ENCODE measurements at regions not wholly inside any gene's neighbourhood (a gene's known extent, or its start where the extent isn't known, plus 50 kb on each side); places are given as distances from the start of the nearest gene placed in this dataset.

DNA sequence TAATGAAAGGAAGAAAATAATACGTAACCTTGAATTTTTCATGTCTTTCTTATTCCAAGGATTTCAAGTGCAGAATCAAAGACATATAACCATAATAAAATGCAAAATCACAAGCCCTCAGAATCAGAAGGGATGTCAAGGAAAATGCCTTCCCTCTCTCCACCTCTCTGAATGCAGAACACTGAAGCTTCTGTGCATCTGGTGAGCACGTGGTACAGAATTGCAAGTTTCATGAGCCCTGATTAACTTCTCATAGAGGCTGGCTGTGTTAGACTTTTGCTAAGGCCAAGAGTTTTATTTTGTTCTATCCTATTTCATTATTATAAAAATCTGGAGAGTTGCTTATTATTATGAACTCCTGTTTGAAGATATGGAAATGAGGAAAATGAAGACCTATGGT, 533.7 kb upstream of the POM121L12 start:
- DNase-seq (ENCODE audit: low read depth): no peak

DNA sequence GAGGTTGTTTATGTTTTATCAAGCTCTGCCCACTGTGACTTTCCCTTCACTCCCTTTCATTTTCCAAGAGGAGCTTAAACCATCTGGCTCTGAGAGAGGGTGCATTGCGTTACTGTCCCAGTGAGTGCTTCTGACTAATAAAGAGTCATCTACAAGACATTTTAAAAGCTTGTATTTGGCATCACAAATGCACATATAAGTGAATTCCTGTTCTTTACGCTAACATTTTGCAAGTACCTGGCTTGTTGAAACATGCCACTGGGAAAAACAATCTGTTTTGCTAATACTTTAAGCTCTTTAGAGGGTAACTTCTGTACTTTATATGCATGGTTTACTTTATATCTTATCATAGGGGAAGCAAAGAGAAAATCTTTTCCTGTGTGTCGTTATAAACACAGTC, 534.6 kb upstream of the POM121L12 start:
- DNase-seq (ENCODE audit: low read depth): peak; percentile 43

DNA sequence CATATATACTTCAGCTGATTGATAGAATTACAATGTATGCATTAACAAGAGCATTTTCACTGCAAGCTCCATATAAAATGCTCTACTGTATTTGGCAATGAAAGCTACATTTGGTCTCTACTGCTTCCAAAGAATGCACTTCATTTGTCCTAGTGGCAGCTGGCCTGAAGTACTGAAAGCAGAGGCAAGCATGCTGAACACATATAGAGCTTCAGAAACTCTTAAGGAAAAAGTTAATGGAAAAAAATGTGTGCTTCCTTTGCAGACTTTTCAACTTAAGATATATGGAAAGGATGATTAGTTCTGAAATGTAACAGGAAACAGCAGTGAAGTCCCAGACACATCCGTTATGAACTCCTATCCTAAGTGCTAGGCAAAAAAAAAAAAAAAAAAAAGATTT, 537.1 kb upstream of the POM121L12 start:
- no peak for DNase-seq (ENCODE audit: low read depth)

DNA sequence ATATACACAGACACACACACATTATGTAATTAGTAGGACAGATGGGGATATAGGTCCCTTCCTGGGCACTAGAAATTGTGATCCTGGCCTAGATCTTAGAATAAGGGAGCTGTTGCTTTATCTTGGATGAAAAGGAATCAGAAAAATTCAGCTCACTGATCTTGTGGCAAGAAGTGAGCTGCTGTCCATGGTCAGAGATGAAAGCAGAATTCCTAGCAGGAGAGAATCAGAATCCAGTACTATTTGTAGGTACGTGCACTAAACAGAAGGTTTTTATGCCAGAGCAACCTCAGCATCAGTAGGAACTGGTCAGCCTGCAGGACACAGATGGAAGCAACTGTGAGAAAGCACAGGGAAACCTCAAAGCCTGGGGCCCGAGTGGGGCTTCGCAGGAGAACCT, 549.2 kb upstream of the POM121L12 start:
- no peak for DNase-seq (ENCODE audit: low read depth)

DNA sequence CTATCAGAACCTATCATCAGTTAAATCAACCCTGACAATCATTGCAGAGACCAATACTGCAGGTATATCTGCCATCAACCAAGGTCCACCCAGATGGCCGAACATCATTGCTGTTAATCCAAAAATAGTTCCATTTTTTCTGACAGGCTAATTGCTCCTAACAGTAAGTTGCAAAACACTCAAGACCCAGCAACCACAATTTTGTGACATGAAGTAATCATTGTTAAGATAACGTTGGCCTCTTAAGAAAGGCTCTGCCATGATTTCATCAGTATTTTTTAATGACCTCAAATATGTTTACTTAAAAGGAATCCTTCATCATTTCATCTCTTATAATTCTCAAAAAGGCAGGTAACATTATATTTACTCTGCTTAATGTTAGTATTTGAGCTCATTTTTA, 553.4 kb upstream of the POM121L12 start:
- no peak for DNase-seq (ENCODE audit: low read depth)

DNA sequence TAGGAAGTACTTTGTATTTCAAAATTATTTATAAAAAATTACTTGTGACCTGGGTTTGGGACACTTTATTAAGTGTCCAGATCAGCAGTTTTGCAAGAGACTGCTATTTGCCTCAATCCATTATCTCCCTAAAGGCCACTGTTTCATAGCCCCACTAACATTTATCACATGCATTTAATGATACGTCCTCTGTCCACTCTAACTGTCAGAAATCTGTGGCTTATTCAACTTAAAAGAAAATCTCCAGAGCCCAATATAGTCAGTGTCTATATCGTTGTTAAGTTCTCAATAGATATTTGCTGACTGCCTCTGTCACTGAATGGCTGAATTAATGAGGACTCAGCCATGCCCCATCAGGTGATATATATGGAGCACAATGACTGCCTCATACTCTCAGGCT, 553.9 kb upstream of the POM121L12 start:
- DNase-seq (ENCODE audit: low read depth): no peak

DNA sequence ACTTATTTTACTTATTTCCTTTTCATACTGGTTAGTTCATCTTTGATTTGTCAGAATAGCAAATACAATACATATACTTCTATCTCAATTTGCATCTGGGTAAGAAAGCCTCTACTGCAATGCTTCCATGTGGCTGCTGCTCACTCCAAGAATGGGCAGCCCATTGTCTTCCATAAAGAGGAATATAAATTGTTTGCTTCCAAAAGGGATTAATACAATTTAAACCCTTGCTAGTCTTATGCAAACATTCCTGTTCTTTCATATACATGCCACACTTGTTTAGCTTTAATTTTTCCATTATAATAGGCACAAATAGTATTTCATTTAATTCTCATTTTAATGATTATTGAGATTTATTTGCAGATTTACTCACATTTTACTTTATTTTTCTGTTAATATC, 555.4 kb upstream of the POM121L12 start:
- DNase-seq (ENCODE audit: low read depth): no peak

DNA sequence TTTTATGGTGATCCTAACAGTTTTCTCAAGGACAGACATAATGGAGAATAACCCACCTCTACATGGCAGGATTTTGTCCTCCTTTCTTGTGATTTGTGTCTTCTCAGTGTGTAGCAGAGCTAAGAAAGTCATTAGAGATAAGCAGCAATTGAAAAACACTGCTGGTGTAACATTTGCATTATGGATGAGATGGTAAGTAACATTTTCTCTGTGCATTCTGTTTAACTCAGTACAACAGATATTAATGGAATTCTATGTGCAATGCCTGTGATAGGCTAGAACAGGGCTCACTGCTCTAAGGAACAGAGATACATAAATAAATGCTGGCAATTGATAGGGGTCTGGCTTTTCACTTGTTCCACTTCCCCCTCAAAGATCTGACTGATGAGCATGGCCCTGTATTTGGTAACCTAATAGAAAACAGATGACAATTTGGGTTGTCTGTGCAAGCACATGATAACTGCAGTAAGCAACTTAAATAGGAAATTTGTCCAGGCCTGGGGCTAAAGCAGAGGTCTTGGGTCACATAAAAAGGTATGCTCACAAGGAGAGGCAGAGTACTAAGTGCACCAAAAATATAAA, 560.3 kb upstream of the POM121L12 start:
- DNase-seq (ENCODE audit: low read depth): no peak

DNA sequence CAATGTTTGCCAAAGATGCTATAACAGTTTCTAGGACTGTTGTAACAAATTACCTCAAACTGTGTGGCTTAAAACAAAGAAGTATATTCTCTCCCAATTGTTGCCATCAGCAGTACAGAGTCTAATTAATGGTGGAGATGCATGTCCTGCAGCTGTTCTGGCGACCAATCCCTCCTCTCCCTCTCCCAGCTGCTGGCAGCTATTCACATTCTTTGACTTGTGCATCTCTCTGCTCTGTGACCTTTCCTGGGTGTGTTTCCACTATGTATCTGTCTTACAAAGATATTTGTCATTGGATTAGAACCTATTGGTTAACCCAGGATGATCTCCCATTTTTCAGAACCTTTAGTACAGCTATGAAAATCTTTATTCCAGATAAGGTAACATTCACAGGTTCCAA, 561.7 kb upstream of the POM121L12 start:
- DNase-seq (ENCODE audit: low read depth): no peak

DNA sequence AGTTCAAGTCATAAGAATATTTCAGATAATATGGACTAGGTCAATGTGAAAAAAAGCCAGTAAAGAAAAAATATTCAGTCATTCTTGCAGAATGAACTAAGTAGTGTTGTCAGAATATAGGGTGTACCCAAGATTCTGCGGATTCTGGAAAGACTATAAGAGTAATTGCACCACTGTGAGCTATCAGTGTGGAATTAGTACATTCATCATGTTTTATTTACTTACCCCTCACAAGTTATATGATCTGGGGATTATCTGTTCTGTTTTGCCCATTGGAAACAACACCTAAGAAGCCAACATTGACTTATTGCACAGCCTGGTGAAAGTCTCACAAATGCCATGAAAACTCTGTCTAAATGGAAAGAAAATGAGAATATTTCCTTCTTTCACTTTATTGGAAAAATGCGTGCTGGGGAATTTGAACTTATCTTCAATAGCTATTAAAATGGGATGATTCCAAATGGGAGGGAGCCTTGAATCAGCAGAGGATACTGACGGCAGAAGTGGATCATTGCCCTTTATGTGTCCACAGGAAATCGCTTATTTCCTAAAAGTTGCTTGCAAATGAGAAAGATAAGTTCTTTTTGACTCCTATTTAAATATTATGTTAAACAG, 563.3 kb upstream of the POM121L12 start:
- DNase-seq (ENCODE audit: low read depth): no peak

DNA sequence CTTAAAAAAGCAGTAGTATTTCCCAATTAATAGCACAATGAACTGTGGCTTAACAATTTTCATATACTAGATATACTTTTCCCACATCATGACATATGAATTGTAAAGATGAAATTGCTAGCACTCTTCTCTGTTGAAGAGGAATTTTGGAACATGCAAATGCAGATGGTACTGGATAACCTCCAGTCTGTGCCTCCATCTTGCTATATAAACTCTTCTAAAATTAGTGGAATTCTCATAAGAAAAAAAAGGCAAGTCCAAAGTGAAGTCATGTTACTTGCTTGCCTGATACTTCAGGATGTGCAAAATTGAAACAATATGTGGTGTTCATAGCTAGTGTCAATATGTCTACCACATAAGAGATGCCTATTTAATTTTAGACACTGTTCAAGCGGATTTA, 570.2 kb upstream of the POM121L12 start:
- DNase-seq (ENCODE audit: low read depth): no peak

DNA sequence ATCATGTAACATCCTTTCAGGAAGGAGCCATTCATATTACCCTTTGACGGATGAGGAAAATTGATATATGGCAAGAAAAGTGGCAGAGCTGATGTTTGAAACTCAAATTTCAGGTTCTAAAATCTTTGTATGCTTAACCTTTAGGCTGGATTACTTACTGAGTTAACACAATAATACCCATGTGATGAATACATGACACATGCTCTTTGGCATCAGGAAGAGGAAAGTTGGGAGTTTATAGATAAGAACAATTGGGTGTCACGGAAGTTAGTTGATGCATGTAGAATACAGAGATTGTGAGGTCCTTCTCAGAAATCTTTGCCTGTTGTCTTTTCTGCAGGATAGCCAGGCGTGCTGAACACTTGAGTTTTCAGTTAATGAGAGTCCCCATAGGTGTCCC, 572.1 kb upstream of the POM121L12 start:
- DNase-seq (ENCODE audit: low read depth): peak; percentile 11

DNA sequence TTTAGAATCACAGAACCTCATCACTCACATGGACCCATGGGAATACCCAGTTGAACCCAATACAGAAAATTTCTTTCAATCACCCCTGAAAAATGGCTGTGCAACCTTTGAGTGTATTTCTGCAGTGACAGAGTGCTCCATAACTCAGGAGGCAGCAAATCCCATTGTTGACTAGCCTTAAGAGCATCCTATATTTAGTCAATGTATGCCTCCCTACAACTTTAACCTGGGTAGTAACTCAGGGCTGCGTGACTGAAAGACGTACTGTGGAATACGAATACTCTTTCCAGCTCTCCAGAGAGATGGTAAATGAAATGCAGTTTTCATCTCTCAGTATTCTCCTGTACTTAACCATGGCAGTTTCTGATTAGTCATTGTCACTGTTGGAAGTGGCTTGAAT, 573.0 kb upstream of the POM121L12 start:
- DNase-seq (ENCODE audit: low read depth): no peak

DNA sequence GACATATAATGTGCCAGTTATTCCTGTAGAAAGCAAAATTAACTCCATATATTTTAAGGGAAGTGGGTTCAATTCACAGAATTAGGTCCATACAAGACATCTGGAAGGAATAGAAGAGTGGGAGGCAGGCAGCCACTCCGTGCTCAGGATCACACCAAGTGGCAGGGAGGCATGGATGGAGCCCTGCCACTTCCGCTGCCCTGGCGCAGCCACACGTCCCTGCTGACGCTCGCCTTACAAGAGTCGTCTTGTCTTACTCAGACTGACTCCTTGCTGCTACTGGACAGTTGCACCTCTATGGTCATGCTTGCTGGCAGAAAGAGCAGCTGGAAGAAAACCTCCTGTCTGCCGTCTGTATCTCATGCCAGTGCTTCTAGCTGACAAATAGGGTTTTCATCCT, 579.9 kb upstream of the POM121L12 start:
- DNase-seq (ENCODE audit: low read depth): no peak

DNA sequence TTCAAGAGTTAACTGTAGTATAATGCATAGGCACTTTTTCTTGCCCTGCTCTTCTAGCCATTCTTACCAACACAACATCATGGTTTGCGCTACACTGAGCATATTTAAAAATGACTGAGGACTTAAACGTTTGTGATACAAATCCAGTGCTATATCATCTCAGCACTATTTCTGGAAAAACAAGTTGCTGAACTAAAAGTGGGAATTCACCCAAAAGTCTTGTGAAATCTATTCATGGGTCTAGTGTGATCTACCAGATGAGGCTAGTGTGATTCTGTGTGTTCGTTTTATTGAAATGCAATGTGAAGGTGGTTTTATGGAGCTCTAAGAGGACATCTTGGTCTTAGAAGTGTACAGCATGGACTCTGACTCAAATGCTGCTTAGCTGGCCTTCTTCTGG, 584.6 kb upstream of the POM121L12 start:
- no peak for DNase-seq (ENCODE audit: low read depth)

DNA sequence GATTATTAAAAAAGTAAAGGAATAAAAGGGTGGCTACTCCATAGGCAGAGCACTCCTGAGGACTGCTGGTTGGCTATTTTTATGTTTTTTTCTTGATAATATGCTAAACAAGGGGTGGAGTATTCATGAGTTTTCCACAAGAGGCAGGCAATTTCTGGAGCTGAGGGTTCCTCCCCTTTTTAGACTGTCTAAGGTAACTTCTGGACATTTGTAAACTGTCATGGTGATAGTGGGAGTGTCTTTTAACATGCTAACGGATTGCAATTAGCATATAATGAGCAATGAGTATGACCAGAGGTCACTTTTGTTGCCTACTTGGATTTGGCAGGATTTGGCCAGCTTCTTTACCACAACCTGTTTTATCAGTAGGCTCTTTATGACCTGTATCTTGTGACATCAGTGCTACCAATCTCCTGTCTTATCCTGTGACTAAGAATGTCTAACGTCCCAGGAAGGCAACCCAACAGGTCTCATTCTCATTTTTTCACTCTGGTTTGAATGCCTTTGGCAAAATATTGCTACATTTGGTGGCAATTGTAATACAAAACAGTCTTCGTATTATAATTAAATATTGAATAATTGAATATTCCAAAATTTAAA, 587.8 kb upstream of the POM121L12 start:
- DNase-seq (ENCODE audit: low read depth): peak; percentile 15

DNA sequence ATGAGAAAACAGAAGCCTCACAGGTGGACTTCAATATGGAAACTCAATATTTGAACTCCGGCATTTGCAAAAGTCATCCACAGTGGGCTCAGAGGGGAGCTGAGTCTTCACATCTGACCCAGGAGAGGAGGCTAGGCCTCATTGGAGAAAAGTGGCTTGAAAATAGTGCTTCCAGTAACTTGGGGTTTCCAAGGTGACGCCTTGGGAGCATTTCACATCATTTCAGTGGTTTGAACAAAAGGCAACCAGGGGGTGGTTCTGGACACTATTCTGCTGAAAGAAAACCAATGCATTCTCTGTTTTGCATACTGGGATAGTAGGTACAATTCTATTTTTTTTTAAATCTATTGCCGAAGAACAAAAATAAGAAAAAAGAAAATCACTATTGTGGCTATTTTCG, 599.2 kb upstream of the POM121L12 start:
- DNase-seq (ENCODE audit: low read depth): no peak

DNA sequence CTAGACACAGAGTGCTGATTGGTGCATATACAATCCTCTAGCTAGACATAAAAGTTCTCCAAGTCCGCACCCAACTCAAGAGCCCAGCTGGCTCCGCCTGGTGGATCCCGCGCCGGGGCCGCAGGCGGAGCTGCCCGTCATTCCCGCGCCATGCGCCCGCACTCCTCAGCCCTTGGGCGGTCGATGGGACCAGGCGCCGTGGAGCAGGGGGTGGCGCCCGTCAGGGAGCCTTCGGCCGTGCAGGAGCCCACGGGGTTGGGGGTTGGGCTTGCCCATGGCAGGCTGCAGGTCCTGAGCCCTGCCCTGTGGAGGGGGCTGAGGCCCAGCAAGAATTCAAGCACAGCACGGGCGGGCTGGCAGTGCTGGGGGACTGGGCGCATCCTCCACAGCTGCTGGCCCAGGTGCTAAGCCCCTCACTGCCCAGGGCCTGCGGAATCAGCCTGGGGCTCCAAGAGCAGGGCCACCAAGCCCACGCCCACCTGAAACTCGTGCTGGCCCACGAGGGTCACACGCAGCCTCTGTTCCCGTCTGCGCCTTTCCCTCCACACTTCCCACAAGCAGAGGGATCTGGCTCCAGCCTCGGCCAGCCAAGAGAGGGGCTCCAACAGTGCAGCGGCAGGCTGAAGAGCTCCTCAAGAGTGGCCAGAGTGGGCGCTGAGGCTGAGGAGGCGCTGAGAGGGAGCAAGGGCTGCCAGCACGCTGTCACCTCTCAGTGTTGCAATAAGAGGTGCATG, 604.2 kb upstream of the POM121L12 start:
- no peak for DNase-seq (ENCODE audit: low read depth)

DNA sequence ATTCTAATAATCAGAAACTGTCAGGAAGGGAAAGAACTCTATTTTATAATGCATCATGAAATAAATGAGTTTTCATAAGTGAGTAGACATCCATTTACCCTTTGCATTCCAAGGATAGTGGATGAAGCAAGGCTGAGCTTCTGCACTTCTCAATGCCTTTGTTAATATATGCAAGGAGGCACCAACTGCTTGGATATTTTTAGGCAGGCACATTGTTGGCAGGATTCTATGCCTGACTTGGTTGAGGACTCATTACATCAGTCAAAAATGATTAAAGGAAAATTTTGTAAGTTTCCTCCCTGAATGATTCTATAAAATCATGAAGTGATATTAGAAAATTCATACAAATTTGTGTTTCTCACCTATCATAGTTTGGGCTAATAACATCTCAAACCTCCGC, 612.2 kb upstream of the POM121L12 start:
- DNase-seq (ENCODE audit: low read depth): no peak

DNA sequence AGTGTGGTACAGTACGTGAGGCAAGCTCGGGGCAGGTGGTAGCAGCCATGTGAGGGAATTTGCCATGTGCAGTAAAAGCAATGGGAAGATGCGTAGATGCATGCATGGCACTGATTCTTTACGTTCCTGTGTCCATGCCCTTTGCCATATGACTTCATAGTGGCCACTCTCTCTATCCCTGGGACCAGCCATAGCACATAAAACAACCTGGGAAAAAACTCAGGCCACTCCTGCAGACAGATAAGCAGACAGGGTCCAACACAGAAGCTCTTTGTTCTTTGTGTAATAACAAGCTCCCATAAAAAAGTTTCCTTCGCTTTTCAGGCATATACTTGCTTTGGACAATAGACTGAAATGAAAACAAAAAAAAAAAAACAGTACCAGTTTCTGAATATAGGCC, 622.4 kb upstream of the POM121L12 start:
- DNase-seq (ENCODE audit: low read depth): no peak

DNA sequence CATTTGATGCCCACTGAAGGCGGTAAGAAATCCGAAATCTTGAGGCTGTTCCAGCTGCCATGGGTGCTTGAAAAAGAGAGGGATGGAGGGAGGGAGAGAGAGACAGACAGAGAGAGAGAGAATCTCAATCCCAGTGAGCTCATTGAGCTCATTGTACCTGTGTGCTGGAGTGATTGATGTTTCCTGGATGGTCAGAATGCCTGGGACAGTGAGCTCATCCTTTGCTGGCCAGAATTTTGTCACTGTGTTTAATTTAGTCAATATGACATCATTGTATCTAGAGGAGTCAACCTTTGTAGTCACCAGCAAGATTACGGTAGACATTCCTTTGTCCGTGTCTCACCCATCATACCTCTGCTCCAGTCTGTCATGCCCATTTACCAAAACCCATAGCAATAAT, 625.4 kb upstream of the POM121L12 start:
- DNase-seq (ENCODE audit: low read depth): peak; percentile 35

DNA sequence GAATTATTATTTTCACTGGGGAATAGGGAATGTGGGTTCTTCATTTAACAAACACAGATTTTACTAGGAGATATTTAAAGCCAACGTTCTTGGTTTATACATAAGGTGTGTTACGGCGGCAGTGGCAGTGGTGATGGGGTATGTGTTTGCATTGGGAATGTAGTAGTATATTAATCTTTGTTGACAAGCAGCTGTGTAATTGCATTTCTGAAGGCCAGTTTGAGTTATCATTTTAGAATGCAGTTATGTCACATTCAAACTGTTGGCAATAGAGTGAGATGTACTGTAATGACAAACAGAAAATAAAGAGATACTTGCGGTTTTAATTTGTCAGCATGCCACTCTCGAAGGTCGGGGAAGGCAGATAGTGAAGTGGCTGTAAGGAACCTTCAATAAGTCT, 628.6 kb upstream of the POM121L12 start:
- DNase-seq (ENCODE audit: low read depth): no peak

DNA sequence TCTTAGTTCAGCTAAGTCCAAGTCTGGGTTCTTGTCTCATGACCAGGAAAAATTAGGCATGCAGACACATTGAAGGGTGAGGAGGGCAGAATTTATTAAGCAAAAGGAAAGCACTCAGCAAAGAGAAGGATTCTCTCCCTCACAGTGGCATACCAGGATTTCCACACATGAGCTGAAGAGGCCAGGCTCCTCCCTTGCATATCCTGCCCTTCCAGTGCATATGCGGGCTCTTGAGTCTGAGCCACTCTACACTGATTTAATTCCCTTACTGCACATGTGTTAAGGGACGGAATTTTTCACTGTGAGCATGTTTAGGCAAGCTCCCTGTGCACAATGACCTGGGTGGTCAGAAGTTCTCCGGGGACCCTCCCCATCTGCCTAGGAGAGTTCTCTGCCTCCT, 652.7 kb upstream of the POM121L12 start:
- DNase-seq (ENCODE audit: low read depth): no peak
